ENCODE measurements at regions not wholly inside any gene's neighbourhood (a gene's known extent, or its start where the extent isn't known, plus 50 kb on each side); places are given as distances from the start of the nearest gene placed in this dataset.
"Not testable (repeated sequence)": the region's sequence is repeated elsewhere in the genome, so short reads cannot be mapped to it uniquely, and the experiment has no call there.

- Histone ChIP-seq H3K4me1 (replicated peaks in 1 of 2) (no peaks in the 10 kb centered on the region), H3K4me3 (no peak overlapping the region), H3K27ac (no peak overlapping the region)
- no peak for ATAC-seq (replicated peaks in 6 of 8)
- in situ Hi-C loops (cut with MboI; ENCODE audit: low pct_unique_long_range_greater_than_20kb in 2 of 9, low sequenced_read_pairs in 9 of 9, unreplicated experiment in 9 of 9), result loop anchor here in 1 of 9 experiments (25.0 kb wide), 1 partner anchor 244 kb away; no protein-coding TSS in a partner anchor
- 56 to 100% (median 93%) methylated on average over 1 of the region's 1 CpG; no CpG with 5 or more reads in 2 of the 10 experiments for WGBS, 10 experiments
Measured at GRCh38 chr7:34343667-34344066, 314.4 kb upstream of the NPSR1 start.

- WGBS, 10 experiments, result 9 to 100% (median 69%) methylated on average over 1 to 3 of the region's 3 CpGs; no CpG with 5 or more reads in 2 of the 10 experiments
- peak in 3 of 8 experiments; percentile 32 to 70 (median 43) for ATAC-seq (replicated peaks in 6 of 8)
- in situ Hi-C loops (cut with MboI; ENCODE audit: low pct_unique_long_range_greater_than_20kb in 2 of 9, low sequenced_read_pairs in 9 of 9, unreplicated experiment in 9 of 9), result no loop called here
- Histone ChIP-seq H3K4me3 (no peak overlapping the region), H3K4me1 (replicated peaks in 1 of 2) (peaks cover 0 to 13% of the 10 kb centered on the region in 2 donors), H3K27ac (no peak overlapping the region)
Measured at GRCh38 chr7:34354011-34354410, 304.0 kb upstream of the NPSR1 start.

- Histone ChIP-seq H3K27ac (no peak overlapping the region), H3K4me1 (replicated peaks in 1 of 2) (peaks cover 0 to 13% of the 10 kb centered on the region in 2 donors), H3K4me3 (no peak overlapping the region)
- peak in 3 of 8 experiments; percentile 88 to 92 (median 90) for ATAC-seq (replicated peaks in 6 of 8)
- in situ Hi-C loops (cut with MboI; ENCODE audit: low pct_unique_long_range_greater_than_20kb in 2 of 9, low sequenced_read_pairs in 9 of 9, unreplicated experiment in 9 of 9), result no loop called here
Measured at GRCh38 chr7:34354899-34355298, 303.1 kb upstream of the NPSR1 start.

DNA sequence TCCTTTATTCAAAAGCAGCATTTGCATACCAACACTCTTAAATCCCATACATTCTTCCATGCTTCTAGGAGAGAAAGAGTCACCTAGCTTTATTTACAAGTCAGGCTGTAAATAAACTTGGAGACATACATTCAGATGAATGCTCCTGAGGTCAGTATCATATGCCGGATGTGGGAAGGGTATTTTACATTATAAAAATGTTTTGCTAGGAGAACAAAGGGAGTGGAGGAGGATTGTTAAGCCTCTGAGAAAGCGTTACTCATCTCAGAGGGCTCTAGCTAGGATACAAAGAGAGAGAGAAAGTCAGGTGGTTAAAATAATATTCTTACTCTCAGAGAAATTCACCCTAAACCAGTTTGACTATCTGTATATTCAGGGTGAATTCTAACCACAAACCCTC, 300.9 kb upstream of the NPSR1 start:
- whole genome bisulfite sequencing, 10 experiments, result 20 to 75% (median 50%) methylated on average over 1 to 2 of the region's 2 CpGs; no CpG with 5 or more reads in 2 of the 10 experiments
- in situ Hi-C loops (cut with MboI; ENCODE audit: low pct_unique_long_range_greater_than_20kb in 2 of 9, low sequenced_read_pairs in 9 of 9, unreplicated experiment in 9 of 9), result no loop called here
- H3K4me3 ChIP-seq, result no peak overlapping the region
- H3K4me1 ChIP-seq (replicated peaks in 1 of 2), result peaks cover 0 to 13% of the 10 kb centered on the region in 2 donors
- H3K27ac ChIP-seq, result no peak overlapping the region
- ATAC-seq (replicated peaks in 6 of 8), result peak in 4 of 8 experiments; percentile 9 to 64 (median 61)

DNA sequence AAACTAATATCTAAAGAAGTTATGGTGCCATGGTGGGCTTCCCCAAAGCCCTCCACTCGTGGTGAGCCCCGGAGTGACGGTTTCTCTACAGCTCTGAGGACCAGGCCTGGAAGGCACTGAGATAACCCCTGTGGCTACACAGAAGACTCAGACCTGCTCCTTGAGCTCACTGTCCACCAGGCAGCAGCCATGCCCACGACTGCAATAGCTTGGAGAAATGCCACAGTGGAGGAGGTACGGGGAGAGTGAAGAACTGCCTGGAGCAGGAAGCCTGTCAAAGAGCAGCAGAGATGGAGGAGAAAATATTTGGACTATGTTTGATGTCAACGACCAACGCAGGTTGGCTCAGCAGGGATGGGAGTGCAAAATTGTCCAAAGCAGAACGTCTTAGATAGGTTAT, 300.1 kb upstream of the NPSR1 start:
- 64 to 100% (median 80%) methylated on average over 1 to 5 of the region's 8 CpGs; no CpG with 5 or more reads in 2 of the 10 experiments for WGBS, 10 experiments
- no peak overlapping the region for H3K4me3 ChIP-seq
- ATAC-seq (replicated peaks in 6 of 8), result no peak
- no peak overlapping the region for H3K27ac ChIP-seq
- H3K4me1 ChIP-seq (replicated peaks in 1 of 2), result peaks cover 0 to 13% of the 10 kb centered on the region in 2 donors
- in situ Hi-C loops (cut with MboI; ENCODE audit: low pct_unique_long_range_greater_than_20kb in 2 of 9, low sequenced_read_pairs in 9 of 9, unreplicated experiment in 9 of 9), result no loop called here

DNA sequence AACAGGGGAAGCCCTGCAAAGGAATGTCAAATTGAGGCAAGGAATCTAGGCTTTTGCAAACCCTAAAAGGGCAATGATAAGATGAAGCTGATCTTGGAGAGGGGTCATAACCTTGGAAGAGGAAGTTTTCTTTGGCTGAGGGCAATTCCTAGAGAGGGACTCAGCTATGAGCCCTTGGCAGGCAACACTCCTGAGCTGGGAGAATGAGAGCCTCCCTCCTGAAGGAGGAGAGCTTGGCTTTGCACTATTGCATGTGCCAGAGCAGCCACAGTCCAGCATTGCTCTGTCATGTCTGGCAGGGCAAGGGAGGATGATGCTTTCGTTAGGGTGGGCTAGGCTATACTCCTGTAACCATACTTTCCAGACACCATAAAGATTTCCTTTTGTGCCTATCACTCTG, 299.4 kb upstream of the NPSR1 start:
- H3K27ac ChIP-seq; ATAC-seq (replicated peaks in 6 of 8); H3K4me3 ChIP-seq; in situ Hi-C loops (cut with MboI; ENCODE audit: low pct_unique_long_range_greater_than_20kb in 2 of 9, low sequenced_read_pairs in 9 of 9, unreplicated experiment in 9 of 9): not testable (repeated sequence)
- H3K4me1 ChIP-seq (replicated peaks in 1 of 2), result peaks cover 0 to 18% of the 10 kb centered on the region in 2 donors
- WGBS, 10 experiments, result no CpG with 5 or more reads among the region's 1 CpG

- no peak for ATAC-seq (replicated peaks in 6 of 8)
- H3K4me3 ChIP-seq, result no peak overlapping the region
- in situ Hi-C loops (cut with MboI; ENCODE audit: low pct_unique_long_range_greater_than_20kb in 2 of 9, low sequenced_read_pairs in 9 of 9, unreplicated experiment in 9 of 9), result no loop called here
- no peak overlapping the region for H3K27ac ChIP-seq
- 20 to 92% (median 62%) methylated on average over 1 to 3 of the region's 3 CpGs; no CpG with 5 or more reads in 2 of the 10 experiments for WGBS, 10 experiments
- peaks cover 0 to 20% of the 10 kb centered on the region in 2 donors for H3K4me1 ChIP-seq (replicated peaks in 1 of 2)
Measured at GRCh38 chr7:34361663-34362250, 296.3 kb upstream of the NPSR1 start.

DNA sequence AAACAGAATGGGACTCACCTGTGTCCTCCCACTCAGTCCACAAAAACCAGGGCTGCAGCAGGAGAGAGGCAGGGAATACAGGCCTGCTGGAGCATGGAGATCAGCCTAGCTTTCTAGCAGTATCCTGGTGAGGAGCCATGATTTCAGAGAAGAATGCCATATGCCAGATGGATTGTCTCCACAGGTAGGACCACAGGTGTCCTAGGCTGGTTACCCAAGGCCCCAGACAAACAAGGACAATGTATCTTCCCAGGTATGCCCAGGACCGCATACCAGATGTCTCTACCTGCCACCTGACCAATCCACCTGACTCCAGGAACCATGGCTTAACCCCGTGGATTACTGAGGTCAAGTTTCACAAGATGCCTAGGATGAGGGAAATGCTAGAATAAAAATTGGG, 295.4 kb upstream of the NPSR1 start:
- Histone ChIP-seq H3K4me3 (no peak overlapping the region), H3K27ac (no peak overlapping the region), H3K4me1 (replicated peaks in 1 of 2) (peaks cover 0 to 16% of the 10 kb centered on the region in 2 donors)
- 17 to 88% (median 67%) methylated on average over 1 to 2 of the region's 2 CpGs; no CpG with 5 or more reads in 4 of the 10 experiments for WGBS, 10 experiments
- in situ Hi-C loops (cut with MboI; ENCODE audit: low pct_unique_long_range_greater_than_20kb in 2 of 9, low sequenced_read_pairs in 9 of 9, unreplicated experiment in 9 of 9), result no loop called here
- no peak for ATAC-seq (replicated peaks in 6 of 8)

DNA sequence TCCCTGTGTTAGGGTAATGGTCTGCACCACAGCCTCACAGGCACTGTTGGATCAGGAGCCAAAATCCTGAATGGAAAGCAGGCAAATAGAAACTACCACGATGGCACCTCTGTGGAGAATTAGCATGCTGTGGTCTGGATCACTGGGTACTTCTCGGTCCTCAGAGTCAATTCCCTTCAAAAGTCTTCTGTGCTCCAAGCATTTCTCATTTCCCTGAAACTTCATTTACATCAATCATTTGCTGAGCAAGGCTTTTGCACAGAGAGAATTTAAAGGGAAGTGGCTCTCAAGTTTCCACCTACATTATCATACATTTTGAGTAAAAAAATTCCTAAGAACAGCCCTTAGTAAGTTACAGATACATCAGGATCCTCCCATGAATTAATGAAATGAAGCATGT, 293.9 kb upstream of the NPSR1 start:
- Histone ChIP-seq H3K4me3 (no peak overlapping the region), H3K27ac (no peak overlapping the region), H3K4me1 (replicated peaks in 1 of 2) (peaks cover 0 to 16% of the 10 kb centered on the region in 2 donors)
- WGBS, 10 experiments, result 0 to 80% (median 33%) methylated on average over 1 to 2 of the region's 2 CpGs; no CpG with 5 or more reads in 5 of the 10 experiments
- ATAC-seq (replicated peaks in 6 of 8), result peak in 3 of 8 experiments; percentile 85 to 91 (median 86)
- in situ Hi-C loops (cut with MboI; ENCODE audit: low pct_unique_long_range_greater_than_20kb in 2 of 9, low sequenced_read_pairs in 9 of 9, unreplicated experiment in 9 of 9), result no loop called here

DNA sequence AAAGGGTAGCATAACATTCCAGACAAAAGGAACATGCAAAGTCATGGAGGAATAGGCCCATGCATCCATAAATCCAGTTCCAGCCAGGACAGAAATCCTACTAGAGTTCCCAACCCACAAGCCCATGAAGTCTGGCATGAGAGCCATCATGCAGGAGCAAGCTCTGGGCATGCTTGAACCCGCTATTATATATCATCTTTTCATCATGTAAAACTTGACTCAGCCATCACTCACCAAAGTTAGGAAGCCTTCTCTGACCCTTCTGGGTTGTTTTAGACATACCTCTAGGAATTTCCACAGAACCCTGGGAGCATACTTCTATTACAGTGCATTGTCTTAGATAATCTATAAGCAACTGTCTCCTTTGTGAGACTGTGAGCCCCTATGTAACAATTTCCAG, 293.0 kb upstream of the NPSR1 start:
- no peak overlapping the region for H3K27ac ChIP-seq
- in situ Hi-C loops (cut with MboI; ENCODE audit: low pct_unique_long_range_greater_than_20kb in 2 of 9, low sequenced_read_pairs in 9 of 9, unreplicated experiment in 9 of 9), result no loop called here

GRCh38 chr7:34365611-34366010, 292.4 kb upstream of the NPSR1 start:
- in situ Hi-C loops (cut with MboI; ENCODE audit: low pct_unique_long_range_greater_than_20kb in 2 of 9, low sequenced_read_pairs in 9 of 9, unreplicated experiment in 9 of 9), result no loop called here
- Histone ChIP-seq H3K4me1 (replicated peaks in 1 of 2) (peaks cover 0 to 16% of the 10 kb centered on the region in 2 donors), H3K27ac (no peak overlapping the region), H3K4me3 (no peak overlapping the region)
- WGBS, 10 experiments, result 13 to 80% (median 66%) methylated on average over 1 to 5 of the region's 5 CpGs; no CpG with 5 or more reads in 2 of the 10 experiments
- ATAC-seq (replicated peaks in 6 of 8), result peak in 6 of 8 experiments; percentile 32 to 71 (median 52)

More for the DNA sequence above, 293.0 kb upstream of the NPSR1 start:
- Histone ChIP-seq H3K4me3 (no peak overlapping the region), H3K4me1 (replicated peaks in 1 of 2) (peaks cover 0 to 16% of the 10 kb centered on the region in 2 donors)
- 75 to 100% (median 95%) methylated on average over 1 of the region's 1 CpG; no CpG with 5 or more reads in 2 of the 10 experiments for WGBS, 10 experiments
- ATAC-seq (replicated peaks in 6 of 8), result no peak

DNA sequence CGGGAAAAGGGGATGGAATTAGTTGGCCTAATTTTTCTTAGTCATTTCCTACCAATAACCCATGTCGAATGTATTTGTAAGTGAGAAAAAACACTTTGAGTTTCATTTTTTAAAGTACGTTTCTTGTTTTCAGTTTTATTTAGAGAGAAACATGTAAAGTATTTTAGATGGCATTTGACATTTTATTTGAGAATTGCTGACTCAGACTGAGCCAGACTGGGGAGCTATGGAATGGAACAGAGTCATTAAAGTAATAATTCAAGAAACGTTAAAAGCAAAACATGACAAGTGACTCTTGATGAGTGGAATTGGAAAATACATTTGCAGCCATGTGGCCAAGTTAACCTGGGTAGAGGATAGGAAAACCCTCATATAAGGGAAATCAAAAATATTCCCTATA, 286.1 kb upstream of the NPSR1 start:
- no peak for ATAC-seq (replicated peaks in 6 of 8)
- no peak overlapping the region for H3K27ac ChIP-seq
- in situ Hi-C loops (cut with MboI; ENCODE audit: low pct_unique_long_range_greater_than_20kb in 2 of 9, low sequenced_read_pairs in 9 of 9, unreplicated experiment in 9 of 9), result no loop called here
- no peak overlapping the region for H3K4me3 ChIP-seq
- no peaks in the 10 kb centered on the region for H3K4me1 ChIP-seq (replicated peaks in 1 of 2)
- 64 to 97% (median 84%) methylated on average over 3 to 4 of the region's 4 CpGs; no CpG with 5 or more reads in 2 of the 10 experiments for WGBS, 10 experiments

- H3K27ac ChIP-seq, result no peak overlapping the region
- no peaks in the 10 kb centered on the region for H3K4me1 ChIP-seq (replicated peaks in 1 of 2)
- ATAC-seq (replicated peaks in 6 of 8), result peak in 2 of 8 experiments; percentile 44 to 69
- no peak overlapping the region for H3K4me3 ChIP-seq
- in situ Hi-C loops (cut with MboI; ENCODE audit: low pct_unique_long_range_greater_than_20kb in 2 of 9, low sequenced_read_pairs in 9 of 9, unreplicated experiment in 9 of 9), result no loop called here
- 0 to 100% (median 43%) methylated on average over 1 of the region's 1 CpG; no CpG with 5 or more reads in 3 of the 10 experiments for WGBS, 10 experiments
Measured at GRCh38 chr7:34373940-34374339, 284.1 kb upstream of the NPSR1 start.
